ENCODE measurements at regions not wholly inside any gene's neighbourhood (a gene's known extent, or its start where the extent isn't known, plus 50 kb on each side); places are given as distances from the start of the nearest gene placed in this dataset.

- no peak for DNase-seq (ENCODE audit: low spot score)
These were observed 640.9 kb downstream of the NYAP2 start for GRCh38 chr2:226040344-226040900.

GRCh38 chr2:226037526-226037925, 638.0 kb downstream of the NYAP2 start:
- no peak for DNase-seq (ENCODE audit: low spot score)

DNA sequence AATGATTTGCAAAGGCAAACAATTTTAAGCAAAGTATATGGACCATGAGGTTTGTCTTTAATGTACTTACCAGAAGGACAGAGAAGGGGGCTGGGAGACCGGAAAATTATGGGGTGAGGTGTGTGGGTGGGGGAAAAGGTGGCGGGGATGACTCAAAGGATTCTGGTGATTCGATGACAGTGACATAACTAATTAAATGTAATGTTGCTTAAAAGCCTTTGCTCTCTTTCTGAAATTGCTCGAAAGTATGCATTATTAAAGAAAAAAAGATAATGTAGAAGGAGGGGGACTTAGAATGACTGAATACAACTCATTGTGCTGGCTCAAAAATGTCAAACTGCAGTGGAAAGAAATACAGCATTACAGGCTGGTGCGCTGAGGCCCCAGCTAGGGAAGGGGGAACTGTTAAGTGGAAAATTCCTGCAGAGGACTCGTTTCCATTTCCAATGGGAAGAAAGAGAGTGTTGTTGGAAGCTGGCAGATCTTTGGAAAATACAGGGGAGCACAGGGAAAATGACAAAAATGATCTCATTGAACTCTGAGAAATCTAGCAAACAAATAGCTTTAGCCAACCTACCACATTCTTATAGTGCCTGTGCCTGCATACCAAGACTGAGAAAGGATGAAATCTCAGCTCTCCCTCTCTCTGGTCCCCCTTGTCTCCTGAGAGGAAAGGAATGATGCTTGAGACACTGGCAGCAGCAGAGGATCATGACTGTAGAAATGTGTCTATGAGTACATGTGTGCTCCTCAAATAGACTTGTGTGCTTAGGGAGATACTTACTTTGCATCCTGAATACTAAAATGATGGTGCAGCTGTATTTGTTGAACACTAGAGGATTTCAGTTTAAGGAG, 632.4 kb downstream of the NYAP2 start:
- DNase-seq (ENCODE audit: low spot score) = no peak

DNA sequence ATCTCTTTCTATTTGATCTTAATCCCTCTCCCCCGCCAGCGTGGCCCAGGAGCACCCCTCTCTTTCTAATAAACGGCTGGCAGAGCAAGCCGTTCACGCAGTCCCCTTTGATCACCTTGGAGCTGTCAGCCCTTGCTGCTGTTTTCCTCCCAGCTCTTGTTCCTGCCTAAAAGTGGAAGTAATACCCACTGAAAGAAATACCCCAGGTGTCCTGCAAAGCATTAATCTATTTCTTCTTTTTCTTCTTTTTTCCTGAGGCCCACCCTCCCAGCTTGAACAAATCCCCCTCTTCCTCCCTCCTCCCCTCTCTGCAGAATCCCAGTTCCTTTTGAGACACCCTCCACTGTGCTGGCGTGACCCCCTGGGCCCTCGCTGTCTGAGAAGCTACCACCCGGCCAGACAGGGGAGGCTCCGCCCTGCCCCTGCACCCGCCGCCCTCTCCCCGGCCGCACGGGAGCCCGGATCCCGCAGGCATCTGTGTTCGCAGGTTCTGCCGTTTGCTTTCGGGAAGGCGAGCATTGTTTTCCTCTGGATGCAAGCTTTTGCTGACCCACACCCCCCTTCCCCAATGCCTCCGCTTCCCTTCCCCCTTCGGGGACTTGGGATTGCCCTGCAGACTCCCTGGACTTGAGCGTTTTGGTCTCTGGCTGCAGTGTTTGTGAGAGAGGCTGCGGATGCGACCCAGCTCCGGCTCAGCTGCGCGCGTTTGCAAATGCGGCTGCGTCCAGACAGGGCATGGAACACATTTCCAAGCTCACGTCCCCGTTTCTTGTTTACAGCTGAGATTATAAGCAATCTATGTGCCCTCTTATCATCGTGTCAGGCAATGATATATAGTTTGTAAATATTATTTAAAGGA, 631.5 kb downstream of the NYAP2 start:
- DNase-seq (ENCODE audit: low spot score) = peak; percentile 69

GRCh38 chr2:226030369-226030768, 630.9 kb downstream of the NYAP2 start:
- no peak for DNase-seq (ENCODE audit: low spot score)

DNA sequence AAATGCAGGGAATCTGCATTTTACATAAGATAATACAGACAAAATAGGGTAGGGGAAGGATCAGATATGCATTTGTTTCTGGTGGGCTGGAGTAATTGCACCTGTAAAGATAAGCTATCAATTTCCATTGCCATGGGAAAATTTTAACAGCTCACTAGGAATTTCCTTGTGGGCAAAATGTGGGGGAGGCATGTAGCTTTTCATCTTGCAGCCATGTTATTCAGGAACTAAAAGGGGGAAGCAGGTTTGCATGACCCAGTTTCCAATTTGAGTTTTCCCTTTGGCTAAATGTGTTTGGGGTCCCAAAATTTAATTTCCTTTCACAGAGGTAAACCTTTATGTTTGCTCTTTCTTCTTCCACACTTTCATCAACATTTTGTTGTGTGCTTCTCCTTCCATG, 624.4 kb downstream of the NYAP2 start:
- no peak for DNase-seq (ENCODE audit: low spot score)

DNA sequence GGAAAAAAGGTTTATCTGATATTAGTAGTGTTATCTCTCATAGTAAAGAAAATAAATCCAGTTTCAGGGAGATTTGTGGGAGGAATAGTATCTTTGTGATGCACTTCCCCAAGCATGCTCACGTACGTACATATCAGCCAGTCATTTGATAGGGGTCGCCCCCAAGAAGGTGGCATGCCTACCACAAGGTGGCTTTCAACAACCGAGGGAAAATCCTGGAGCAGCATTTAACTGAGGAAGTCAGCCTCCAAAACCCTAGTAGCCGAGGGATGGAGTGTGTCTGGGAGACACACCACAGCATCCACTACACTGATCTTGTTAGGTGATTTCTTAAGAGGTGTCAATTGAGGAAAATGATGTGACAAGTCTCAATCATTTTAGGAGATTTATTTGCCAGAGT, 623.9 kb downstream of the NYAP2 start:
- DNase-seq (ENCODE audit: low spot score) = no peak

DNA sequence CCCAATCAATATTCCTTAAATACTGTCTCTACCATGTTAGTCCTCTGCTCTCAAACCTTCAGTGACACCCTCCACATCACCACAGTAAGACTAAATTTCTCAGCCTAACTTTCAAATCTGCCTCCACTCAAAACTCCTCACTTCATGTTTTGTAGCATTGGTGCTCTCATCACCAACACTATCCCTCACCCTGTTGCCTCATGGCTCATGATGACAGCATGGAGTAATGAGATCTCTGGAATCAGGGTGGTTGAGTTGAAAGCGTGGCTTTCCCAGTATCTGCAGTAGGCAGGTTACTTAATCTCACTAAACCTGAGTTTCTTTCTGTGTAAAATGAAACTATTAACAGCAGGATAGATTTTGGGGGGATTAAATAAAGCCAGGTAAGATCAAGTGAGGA, 621.4 kb downstream of the NYAP2 start:
- DNase-seq (ENCODE audit: low spot score) = no peak

- no peak for DNase-seq (ENCODE audit: low spot score)
These were observed 620.7 kb downstream of the NYAP2 start for GRCh38 chr2:226020176-226020575.

DNA sequence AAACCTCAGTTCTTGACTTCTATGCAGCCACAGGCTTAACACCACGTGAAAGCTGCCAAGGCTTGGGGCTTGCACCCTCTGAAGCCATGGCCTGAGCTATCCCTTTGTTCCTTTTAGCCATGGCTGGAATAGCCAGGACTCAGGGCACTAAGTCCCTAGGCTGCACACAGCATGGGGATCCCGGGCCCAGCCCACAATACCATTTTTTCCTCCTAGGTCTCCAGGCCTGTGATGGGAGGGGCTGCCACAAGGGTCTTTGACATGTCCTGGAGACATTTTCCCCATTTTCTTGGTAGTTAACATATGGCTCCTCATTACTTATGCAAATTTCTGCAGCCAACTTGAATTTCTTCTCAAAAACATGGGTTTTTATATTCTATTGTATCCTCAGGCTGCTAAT, 619.1 kb downstream of the NYAP2 start:
- no peak for DNase-seq (ENCODE audit: low spot score)

- no peak for DNase-seq (ENCODE audit: low spot score)
These were observed 618.0 kb downstream of the NYAP2 start for GRCh38 chr2:226017537-226017936.

GRCh38 chr2:226017107-226017506, 617.6 kb downstream of the NYAP2 start:
- DNase-seq (ENCODE audit: low spot score) = no peak

DNA sequence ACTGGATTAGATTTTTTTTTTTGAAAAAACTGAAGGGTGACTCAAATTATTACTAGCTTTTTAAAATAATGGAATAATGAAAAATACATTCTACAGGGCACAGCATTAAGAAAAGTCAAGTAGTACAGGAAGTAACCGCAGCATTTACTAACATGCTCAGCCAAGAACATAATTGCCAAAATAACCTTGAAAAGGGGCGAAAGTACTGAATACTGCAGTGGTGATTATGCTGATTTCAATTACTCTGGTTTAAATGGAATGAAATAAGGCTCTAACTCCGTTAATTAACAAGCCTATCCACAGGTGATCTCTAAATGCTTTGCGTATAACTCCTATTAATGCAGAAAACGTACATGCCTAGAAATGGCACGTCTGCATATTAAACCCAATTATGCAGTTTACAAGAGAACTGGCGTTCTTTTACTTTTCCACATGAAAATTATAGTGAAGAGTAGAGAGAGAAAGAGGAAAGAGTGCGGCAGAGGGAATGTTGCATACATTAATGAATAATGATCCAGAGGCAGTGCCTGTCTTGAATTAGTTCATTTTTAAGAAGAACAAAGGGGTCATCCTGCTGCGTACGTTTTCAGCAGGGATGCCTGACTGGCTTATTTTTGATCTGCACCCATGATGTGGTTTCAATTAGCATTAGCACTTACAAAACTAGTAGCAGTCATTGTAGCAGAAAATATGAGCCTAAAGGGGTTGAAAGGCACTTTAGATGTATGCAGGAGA, 612.4 kb downstream of the NYAP2 start:
- no peak for DNase-seq (ENCODE audit: low spot score)

GRCh38 chr2:226002438-226002837, 602.9 kb downstream of the NYAP2 start:
- DNase-seq (ENCODE audit: low spot score) = no peak

- DNase-seq (ENCODE audit: low spot score) = no peak
These were observed 602.2 kb downstream of the NYAP2 start for GRCh38 chr2:226001716-226002115.

- no peak for DNase-seq (ENCODE audit: low spot score)
These were observed 600.2 kb downstream of the NYAP2 start for GRCh38 chr2:225999692-226000091.

- no peak for DNase-seq (ENCODE audit: low spot score)
These were observed 599.1 kb downstream of the NYAP2 start for GRCh38 chr2:225998653-225999052.

GRCh38 chr2:225998116-225998515, 598.6 kb downstream of the NYAP2 start:
- DNase-seq (ENCODE audit: low spot score) = no peak

DNA sequence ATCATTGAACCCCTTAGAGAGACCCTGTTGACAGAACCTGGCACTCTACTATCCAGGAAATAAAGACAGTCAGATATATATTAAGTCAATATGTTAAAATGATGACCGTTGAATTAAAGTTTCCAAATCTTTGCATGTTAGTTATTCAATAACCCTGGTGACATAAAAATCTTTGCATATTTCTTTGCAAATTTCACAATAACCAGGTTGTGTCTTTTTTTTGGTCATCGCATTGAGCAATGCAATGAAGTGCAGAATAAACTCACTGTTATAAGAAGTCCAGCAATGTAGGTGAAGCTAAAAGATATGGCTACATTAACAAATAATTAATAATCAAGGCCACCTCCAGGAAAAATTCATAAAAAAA, 596.9 kb downstream of the NYAP2 start:
- no peak for DNase-seq (ENCODE audit: low spot score)

DNA sequence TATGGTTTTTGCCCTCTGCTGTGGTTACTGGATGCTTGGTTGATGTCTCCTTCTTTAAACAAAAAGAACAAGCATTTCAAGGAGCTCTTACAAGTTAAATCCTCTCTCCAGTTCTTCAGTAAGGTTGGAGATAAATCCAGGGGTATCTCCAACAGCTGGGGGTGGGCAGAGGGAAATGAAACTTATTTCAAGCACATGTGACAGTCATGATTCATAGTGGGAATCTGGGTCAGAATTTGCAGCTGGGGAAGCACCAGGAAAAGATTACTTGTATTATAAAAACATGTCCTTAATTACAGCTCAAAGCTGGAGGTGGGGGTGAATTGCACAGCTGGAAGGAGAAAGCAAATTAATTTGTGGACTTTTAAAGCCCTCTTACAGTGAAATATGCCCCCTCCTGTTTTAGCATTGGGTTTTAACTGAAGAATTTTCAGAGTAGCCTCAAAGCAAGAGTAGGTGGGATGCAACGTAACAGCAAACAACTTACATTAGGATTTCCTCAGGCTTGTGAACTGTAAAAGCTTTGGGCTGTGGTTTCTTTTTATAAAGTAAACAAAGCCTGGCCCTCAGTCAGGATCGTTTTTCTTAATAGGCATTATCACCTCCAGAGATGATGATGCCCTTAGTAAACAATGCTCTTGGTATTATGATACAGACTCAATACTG, 596.4 kb downstream of the NYAP2 start:
- DNase-seq (ENCODE audit: low spot score) = no peak

DNA sequence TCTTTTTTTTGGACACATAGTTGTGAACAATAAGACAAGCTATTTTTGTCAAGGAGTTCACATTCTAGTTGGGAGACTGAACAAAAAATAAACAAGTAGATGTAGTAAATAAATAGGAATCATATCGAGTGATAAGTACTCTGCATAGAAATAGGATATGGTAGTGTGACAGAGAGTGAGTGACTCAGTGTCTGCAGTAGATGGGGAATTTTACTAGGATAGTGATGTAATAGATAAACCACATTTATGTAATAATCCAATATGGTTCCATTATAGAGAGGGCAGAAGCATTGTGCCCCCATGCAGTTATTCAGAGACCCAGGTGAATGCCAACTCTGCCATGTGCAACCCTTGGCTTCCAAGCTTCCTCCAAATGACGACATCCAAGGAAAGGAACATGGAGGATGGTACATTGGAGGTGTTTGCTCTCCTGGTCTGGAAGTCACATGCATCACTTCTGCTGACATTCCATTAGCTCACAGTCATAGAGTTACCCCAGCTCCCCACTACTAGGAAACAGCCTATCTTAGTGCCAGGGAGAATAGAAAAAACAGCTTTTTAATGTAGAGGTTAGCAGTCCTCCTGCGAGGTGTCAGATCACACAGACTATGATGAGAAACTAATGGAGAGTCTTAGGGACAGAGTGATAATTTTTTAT, 595.4 kb downstream of the NYAP2 start:
- no peak for DNase-seq (ENCODE audit: low spot score)

Data from ureter (tissue), 1 donor.